Skeletal muscle satellite cell (primary cell): ENCODE measurements at regions not wholly inside any gene's neighbourhood (a gene's known extent, or its start where the extent isn't known, plus 50 kb on each side); places are given as distances from the start of the nearest gene placed in this dataset.

Experiments
- H3K27me3 ChIP-seq: 2 replicates; pipeline ENCODE4 v1.7.0; 2013; ENCODE audit warnings: low read length; ENCODE audit not compliant: control insufficient read depth, insufficient read depth
- H3K36me3 ChIP-seq: 2 replicates; pipeline ENCODE4 v1.7.0; 2013; ENCODE audit warnings: mild to moderate bottlenecking, control low read depth, low read length; ENCODE audit not compliant: insufficient read depth
- H3K4me1 ChIP-seq: 2 replicates; pipeline ENCODE4 v1.7.0; 2013; ENCODE audit warnings: low read length; ENCODE audit not compliant: control insufficient read depth, insufficient read depth
- H3K4me2 ChIP-seq: 2 replicates; pipeline ENCODE4 v1.7.0; 2013; ENCODE audit warnings: mild to moderate bottlenecking, low read length
- H3K4me3 ChIP-seq: 2 replicates; pipeline ENCODE4 v1.7.0; 2013; ENCODE audit warnings: low read length
- H3K9ac ChIP-seq: 2 replicates; pipeline ENCODE4 v1.7.0; 2013; ENCODE audit warnings: mild to moderate bottlenecking, low read depth, low read length, moderate library complexity
- H3K9me3 ChIP-seq: replicated peaks from 2 replicates; pipeline ENCODE4 v1.7.0; 2013; ENCODE audit warnings: mild to moderate bottlenecking, control low read depth, low read length

DNA sequence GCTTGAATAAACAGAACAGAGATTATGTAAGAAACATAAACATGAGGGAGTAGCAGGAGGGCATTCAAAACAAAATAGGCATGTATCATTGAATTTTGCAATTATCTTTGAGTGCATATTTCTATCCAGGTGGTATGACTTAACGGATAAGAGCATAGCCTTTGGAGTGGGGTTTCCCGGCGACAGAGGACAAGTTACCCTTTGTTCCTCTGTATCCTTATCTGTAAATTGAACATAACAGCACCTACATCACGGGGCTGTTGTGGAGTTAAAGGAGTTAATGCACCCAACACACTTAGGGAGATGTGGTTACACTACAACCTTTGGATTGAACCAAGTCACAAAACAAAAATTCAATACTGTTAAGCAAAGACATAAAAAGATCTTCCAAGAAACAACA, 314.6 kb upstream of the KIF2A start:
- Histone ChIP-seq H3K4me3 (no peak overlapping the region), H3K9me3 (no peaks in the 10 kb centered on the region), H3K36me3 (no peaks in the 10 kb centered on the region), H3K27me3 (peaks cover 3% of the 10 kb centered on the region), H3K4me2 (no peak overlapping the region), H3K9ac (no peak overlapping the region), H3K4me1 (no peaks in the 10 kb centered on the region)

DNA sequence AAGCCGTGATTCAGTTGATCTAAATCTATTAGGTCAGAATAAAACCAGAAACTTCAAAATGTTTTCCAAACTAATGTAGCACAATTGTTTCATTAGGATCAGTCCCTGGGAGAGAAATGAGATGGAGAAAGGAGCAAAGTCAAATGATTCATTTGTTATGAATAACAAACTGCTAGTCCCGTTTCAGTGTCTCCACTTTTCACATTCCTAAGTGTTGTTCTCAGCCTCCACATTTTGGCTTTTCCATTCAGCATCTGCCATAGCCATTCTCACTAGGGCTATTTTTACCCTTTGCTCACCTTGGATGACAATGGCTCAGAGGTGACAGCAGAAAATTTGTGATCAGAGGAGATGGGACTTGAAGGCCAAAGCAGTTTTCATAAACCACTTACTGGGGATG, 314.1 kb upstream of the KIF2A start:
- Histone ChIP-seq H3K9ac (no peak overlapping the region), H3K9me3 (no peaks in the 10 kb centered on the region), H3K4me2 (no peak overlapping the region), H3K27me3 (peaks cover 3% of the 10 kb centered on the region), H3K4me1 (no peaks in the 10 kb centered on the region), H3K36me3 (no peaks in the 10 kb centered on the region), H3K4me3 (no peak overlapping the region)

DNA sequence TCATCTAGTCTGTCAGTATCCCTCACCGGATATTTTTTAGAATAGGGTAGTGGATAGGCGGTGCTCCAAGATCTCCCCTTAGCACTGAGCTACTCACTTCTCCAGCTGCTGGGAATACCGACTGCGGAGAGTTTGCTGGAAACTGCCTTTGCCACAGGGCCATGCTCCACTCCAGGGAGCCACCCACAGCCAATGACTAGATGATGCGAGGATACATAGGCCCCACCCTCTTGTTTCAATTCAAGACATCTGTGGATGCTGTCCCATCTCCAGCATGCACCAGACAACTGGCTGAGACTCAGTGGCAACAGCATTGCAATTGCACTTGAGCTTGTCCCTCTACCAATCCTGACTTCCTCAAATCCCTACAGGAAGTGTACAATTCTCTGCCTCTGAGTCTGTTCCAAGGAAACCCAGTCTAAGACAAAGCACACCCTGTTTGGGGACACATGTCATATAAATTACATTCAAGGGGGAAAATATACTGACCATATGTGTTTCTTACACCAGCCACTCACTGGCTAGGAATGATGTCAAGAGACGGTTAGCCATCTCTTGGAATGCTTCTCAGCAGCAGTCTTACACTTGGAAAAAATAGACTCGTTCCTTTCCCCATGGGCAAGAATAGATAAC, 312.6 kb upstream of the KIF2A start:
- Histone ChIP-seq H3K4me2 (no peak overlapping the region), H3K36me3 (no peaks in the 10 kb centered on the region), H3K4me1 (no peaks in the 10 kb centered on the region), H3K27me3 (peaks cover 3% of the 10 kb centered on the region), H3K4me3 (no peak overlapping the region), H3K9ac (no peak overlapping the region), H3K9me3 (no peaks in the 10 kb centered on the region)

- Histone ChIP-seq H3K4me2 (no peak overlapping the region), H3K9me3 (no peaks in the 10 kb centered on the region), H3K36me3 (no peaks in the 10 kb centered on the region), H3K27me3 (no peaks in the 10 kb centered on the region), H3K9ac (no peak overlapping the region), H3K4me3 (no peak overlapping the region), H3K4me1 (no peaks in the 10 kb centered on the region)
These were observed 311.8 kb upstream of the KIF2A start for GRCh38 chr5:61994171-61994570.

- no peaks in the 10 kb centered on the region for H3K36me3 ChIP-seq
- no peak overlapping the region for H3K4me3 ChIP-seq
- H3K4me2 ChIP-seq = no peak overlapping the region
- no peak overlapping the region for H3K9ac ChIP-seq
- H3K27me3 ChIP-seq = no peaks in the 10 kb centered on the region
- no peaks in the 10 kb centered on the region for H3K9me3 ChIP-seq
- H3K4me1 ChIP-seq = no peaks in the 10 kb centered on the region
These were observed 310.5 kb upstream of the KIF2A start for GRCh38 chr5:61995486-61995885.

- Histone ChIP-seq H3K4me3 (no peak overlapping the region), H3K9me3 (no peaks in the 10 kb centered on the region), H3K27me3 (no peaks in the 10 kb centered on the region), H3K4me2 (no peak overlapping the region), H3K36me3 (no peaks in the 10 kb centered on the region), H3K4me1 (no peaks in the 10 kb centered on the region), H3K9ac (no peak overlapping the region)
These were observed 306.6 kb upstream of the KIF2A start for GRCh38 chr5:61999371-61999770.

- no peak overlapping the region for H3K9ac ChIP-seq
- no peak overlapping the region for H3K4me3 ChIP-seq
- H3K36me3 ChIP-seq = no peaks in the 10 kb centered on the region
- no peak overlapping the region for H3K4me2 ChIP-seq
- no peaks in the 10 kb centered on the region for H3K4me1 ChIP-seq
- peaks cover 4% of the 10 kb centered on the region for H3K27me3 ChIP-seq
- H3K9me3 ChIP-seq = no peaks in the 10 kb centered on the region
These were observed 305.4 kb upstream of the KIF2A start for GRCh38 chr5:62000646-62001045.

- Histone ChIP-seq H3K4me2 (no peak overlapping the region), H3K4me1 (no peaks in the 10 kb centered on the region), H3K9ac (no peak overlapping the region), H3K36me3 (no peaks in the 10 kb centered on the region), H3K4me3 (no peak overlapping the region), H3K9me3 (no peaks in the 10 kb centered on the region), H3K27me3 (peaks cover 11% of the 10 kb centered on the region)
These were observed 304.4 kb upstream of the KIF2A start for GRCh38 chr5:62001640-62002039.

DNA sequence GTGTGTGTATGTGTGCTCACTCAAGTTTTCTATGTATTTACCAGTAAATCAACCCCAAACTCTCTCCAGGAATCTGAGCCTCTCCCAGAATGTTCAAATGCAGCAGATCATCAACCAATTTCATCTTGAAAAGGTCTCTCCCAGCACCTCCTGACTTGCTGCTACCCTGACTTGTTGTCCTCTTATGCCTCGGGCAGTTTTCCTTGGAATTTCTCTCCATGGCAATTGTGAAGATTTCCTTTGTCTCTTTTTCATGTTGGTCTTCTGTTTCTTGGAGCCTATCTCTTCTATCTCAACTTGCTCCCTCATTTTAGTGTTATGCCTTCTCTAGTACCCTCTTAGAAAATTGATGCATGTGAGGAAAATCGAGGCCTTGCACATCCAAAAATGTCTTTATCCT, 303.6 kb upstream of the KIF2A start:
- Histone ChIP-seq H3K4me2 (no peak overlapping the region), H3K27me3 (peaks cover 14% of the 10 kb centered on the region), H3K9ac (no peak overlapping the region), H3K9me3 (no peaks in the 10 kb centered on the region), H3K4me1 (no peaks in the 10 kb centered on the region), H3K4me3 (no peak overlapping the region), H3K36me3 (no peaks in the 10 kb centered on the region)

DNA sequence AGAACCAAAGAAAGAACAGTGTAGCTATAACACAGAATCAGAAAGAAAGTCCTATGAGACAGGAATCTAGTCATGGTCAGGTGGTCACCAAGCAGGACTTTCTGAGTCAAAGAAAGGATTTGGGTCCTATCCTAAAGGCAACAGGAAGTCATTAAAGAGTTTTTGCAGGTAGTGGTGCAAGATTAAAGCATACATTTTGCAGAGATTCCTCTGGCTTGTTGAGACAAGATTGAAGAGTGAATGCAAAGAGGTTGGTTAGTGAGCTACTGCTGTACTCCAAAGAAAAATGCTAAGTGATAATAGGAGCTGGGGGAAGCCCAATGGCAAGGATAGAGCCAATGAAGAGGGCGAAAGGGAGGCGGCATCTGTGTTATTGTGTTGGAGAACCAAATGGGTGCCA, 300.5 kb upstream of the KIF2A start:
- Histone ChIP-seq H3K9ac (no peak overlapping the region), H3K27me3 (peaks cover 29% of the 10 kb centered on the region), H3K36me3 (no peaks in the 10 kb centered on the region), H3K4me1 (no peaks in the 10 kb centered on the region), H3K4me2 (no peak overlapping the region), H3K4me3 (no peak overlapping the region), H3K9me3 (no peaks in the 10 kb centered on the region)

GRCh38 chr5:62007457-62007856, 298.5 kb upstream of the KIF2A start:
- Histone ChIP-seq H3K36me3 (no peaks in the 10 kb centered on the region), H3K9me3 (no peaks in the 10 kb centered on the region), H3K4me3 (no peak overlapping the region), H3K27me3 (peaks cover 40% of the 10 kb centered on the region), H3K4me2 (no peak overlapping the region), H3K9ac (no peak overlapping the region), H3K4me1 (no peaks in the 10 kb centered on the region)

DNA sequence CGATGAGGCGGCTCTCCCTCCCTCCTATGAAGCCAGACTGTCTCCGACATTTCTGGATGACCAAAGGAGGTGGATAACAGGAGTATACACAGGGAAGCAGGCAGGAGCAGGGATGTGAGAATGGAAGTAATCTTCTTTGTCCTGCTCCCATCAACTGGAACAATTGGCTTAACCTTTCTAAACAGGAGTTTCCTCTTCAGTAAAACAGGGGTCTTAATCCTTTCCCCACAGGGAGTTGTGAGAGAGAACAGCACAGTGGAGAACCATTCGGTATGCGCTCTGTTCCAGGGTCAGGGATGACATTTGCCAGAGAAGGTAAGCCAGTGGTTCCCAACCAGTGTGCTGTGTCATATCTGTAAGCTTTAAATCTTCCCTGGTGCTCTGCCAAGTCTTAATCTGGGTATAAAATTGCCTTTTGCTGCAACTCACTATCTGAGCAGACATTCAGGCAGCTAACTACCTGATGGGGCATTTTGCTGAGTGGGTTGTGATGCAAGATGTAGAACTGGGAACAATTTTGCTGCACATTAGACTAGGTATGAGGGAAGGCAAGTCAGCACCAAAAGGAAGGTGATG, 294.8 kb upstream of the KIF2A start:
- Histone ChIP-seq H3K36me3 (no peaks in the 10 kb centered on the region), H3K9me3 (no peaks in the 10 kb centered on the region), H3K4me1 (no peaks in the 10 kb centered on the region), H3K4me2 (no peak overlapping the region), H3K27me3 (peaks cover 32% of the 10 kb centered on the region), H3K9ac (no peak overlapping the region), H3K4me3 (no peak overlapping the region)
